Activated CD4-positive, alpha-beta T cell treated with anti-CD3 and anti-CD28 coated beads, Interleukin-10, Interleukin-2, amounts not matched to agents 100 ng/mL and 50 ng/mL, durations not matched to agents 16 hours and 8 hours (primary cell): ENCODE measurements at regions not wholly inside any gene's neighbourhood (a gene's known extent, or its start where the extent isn't known, plus 50 kb on each side); places are given as distances from the start of the nearest gene placed in this dataset.
"Not testable (repeated sequence)": the region's sequence is repeated elsewhere in the genome, so short reads cannot be mapped to it uniquely, and the experiment has no call there.

Experiments used
- DNase-seq: peaks from one replicate; pipeline ENCODE4 v3.0.0-alpha.2; 2020

- no peak for DNase-seq
Measured at GRCh38 chr7:69244701-69245100, 353.6 kb upstream of the AUTS2 start.

GRCh38 chr7:69245646-69246045, 352.6 kb upstream of the AUTS2 start:
- no peak for DNase-seq

GRCh38 chr7:69246758-69247157, 351.5 kb upstream of the AUTS2 start:
- DNase-seq: no peak

- DNase-seq: not testable (repeated sequence)
Measured at GRCh38 chr7:69248382-69248828, 349.9 kb upstream of the AUTS2 start.

GRCh38 chr7:69250958-69251357, 347.3 kb upstream of the AUTS2 start:
- no peak for DNase-seq

- DNase-seq: no peak
Measured at GRCh38 chr7:69254643-69255042, 343.6 kb upstream of the AUTS2 start.

- DNase-seq: no peak
Measured at GRCh38 chr7:69256634-69257081, 341.6 kb upstream of the AUTS2 start.

- no peak for DNase-seq
Measured at GRCh38 chr7:69257592-69257991, 340.7 kb upstream of the AUTS2 start.

- DNase-seq: no peak
Measured at GRCh38 chr7:69259445-69259844, 338.8 kb upstream of the AUTS2 start.

GRCh38 chr7:69260023-69260422, 338.3 kb upstream of the AUTS2 start:
- DNase-seq: no peak

GRCh38 chr7:69263550-69263949, 334.7 kb upstream of the AUTS2 start:
- DNase-seq: no peak

GRCh38 chr7:69269806-69270205, 328.5 kb upstream of the AUTS2 start:
- no peak for DNase-seq

GRCh38 chr7:69272101-69272500, 326.2 kb upstream of the AUTS2 start:
- DNase-seq: no peak

GRCh38 chr7:69276011-69276729, 322.1 kb upstream of the AUTS2 start:
- no peak for DNase-seq

GRCh38 chr7:69277366-69277765, 320.9 kb upstream of the AUTS2 start:
- no peak for DNase-seq

GRCh38 chr7:69282946-69283345, 315.3 kb upstream of the AUTS2 start:
- DNase-seq: no peak

- no peak for DNase-seq
Measured at GRCh38 chr7:69283421-69283820, 314.9 kb upstream of the AUTS2 start.

- no peak for DNase-seq
Measured at GRCh38 chr7:69285854-69286253, 312.4 kb upstream of the AUTS2 start.

- DNase-seq: no peak
Measured at GRCh38 chr7:69295977-69296376, 302.3 kb upstream of the AUTS2 start.

- DNase-seq: no peak
Measured at GRCh38 chr7:69301253-69301652, 297.0 kb upstream of the AUTS2 start.

GRCh38 chr7:69309601-69310000, 288.7 kb upstream of the AUTS2 start:
- DNase-seq: no peak

- no peak for DNase-seq
Measured at GRCh38 chr7:69311489-69311888, 286.8 kb upstream of the AUTS2 start.

GRCh38 chr7:69313852-69314251, 284.4 kb upstream of the AUTS2 start:
- not testable (repeated sequence) for DNase-seq

GRCh38 chr7:69318794-69319193, 279.5 kb upstream of the AUTS2 start:
- no peak for DNase-seq

GRCh38 chr7:69328516-69328915, 269.8 kb upstream of the AUTS2 start:
- DNase-seq: no peak
